ENCODE measurements at regions not wholly inside any gene's neighbourhood (a gene's known extent, or its start where the extent isn't known, plus 50 kb on each side); places are given as distances from the start of the nearest gene placed in this dataset.
"Not testable (repeated sequence)": the region's sequence is repeated elsewhere in the genome, so short reads cannot be mapped to it uniquely, and the experiment has no call there.

- not testable (repeated sequence) for H3K9me3 ChIP-seq, H3K36me3 ChIP-seq, H3K4me3 ChIP-seq, H3K27me3 ChIP-seq, DNase-seq
Measured at GRCh38 chr6:26863641-26864040, 204.1 kb upstream of the ZNF322 start.

- H3K27me3 ChIP-seq, H3K9me3 ChIP-seq, H3K36me3 ChIP-seq, H3K4me3 ChIP-seq, DNase-seq: not testable (repeated sequence)
Measured at GRCh38 chr6:26898785-26899184, 239.2 kb upstream of the ZNF322 start.

GRCh38 chr6:26924206-26924605, 264.7 kb upstream of the ZNF322 start:
- H3K27me3 ChIP-seq, H3K4me3 ChIP-seq, DNase-seq: not testable (repeated sequence)

GRCh38 chr6:26928190-26928589, 268.6 kb upstream of the ZNF322 start:
- not testable (repeated sequence) for H3K36me3 ChIP-seq, H3K4me3 ChIP-seq, DNase-seq, H3K27me3 ChIP-seq, H3K9me3 ChIP-seq

More at GRCh38 chr6:26924206-26924605, 264.7 kb upstream of the ZNF322 start:
- not testable (repeated sequence) for H3K36me3 ChIP-seq, H3K9me3 ChIP-seq

GRCh38 chr6:26937258-26937657, 277.7 kb upstream of the ZNF322 start:
- not testable (repeated sequence) for H3K4me3 ChIP-seq, H3K9me3 ChIP-seq, DNase-seq, H3K27me3 ChIP-seq, H3K36me3 ChIP-seq

GRCh38 chr6:26951211-26951610, 291.7 kb upstream of the ZNF322 start:
- not testable (repeated sequence) for H3K36me3 ChIP-seq, H3K4me3 ChIP-seq, H3K27me3 ChIP-seq, DNase-seq, H3K9me3 ChIP-seq

- H3K4me3 ChIP-seq = peak overlapping the region; percentile 41
- not testable (repeated sequence) for H3K9me3 ChIP-seq, H3K27me3 ChIP-seq, H3K36me3 ChIP-seq
- DNase-seq = peak; percentile 40
Measured at GRCh38 chr6:26956078-26956600, 291.4 kb upstream of the PRSS16 start.

GRCh38 chr6:26956601-26957184, 290.8 kb upstream of the PRSS16 start:
- not testable (repeated sequence) for H3K27me3 ChIP-seq, H3K9me3 ChIP-seq, H3K36me3 ChIP-seq
- peak overlapping the region; percentile 52 for H3K4me3 ChIP-seq
- peak; percentile 88 for DNase-seq

- peak overlapping the region; percentile 52 for H3K4me3 ChIP-seq
- not testable (repeated sequence) for H3K36me3 ChIP-seq, H3K9me3 ChIP-seq, H3K27me3 ChIP-seq, DNase-seq
Measured at GRCh38 chr6:26957399-26958127, 289.9 kb upstream of the PRSS16 start.

- H3K4me3 ChIP-seq, H3K36me3 ChIP-seq, H3K27me3 ChIP-seq, DNase-seq, H3K9me3 ChIP-seq: not testable (repeated sequence)
Measured at GRCh38 chr6:26961236-26961635, 286.3 kb upstream of the PRSS16 start.

- no peak for DNase-seq
- no peaks in the 10 kb centered on the region for H3K27me3 ChIP-seq
- no peak overlapping the region for H3K4me3 ChIP-seq
- H3K9me3 ChIP-seq = no peaks in the 10 kb centered on the region
- H3K36me3 ChIP-seq = no peaks in the 10 kb centered on the region
Measured at GRCh38 chr6:27002447-27002846, 245.1 kb upstream of the PRSS16 start.

- no peaks in the 10 kb centered on the region for H3K36me3 ChIP-seq
- H3K4me3 ChIP-seq = no peak overlapping the region
- H3K9me3 ChIP-seq = no peaks in the 10 kb centered on the region
- DNase-seq = no peak
- H3K27me3 ChIP-seq = no peaks in the 10 kb centered on the region
Measured at GRCh38 chr6:27007020-27007419, 240.5 kb upstream of the PRSS16 start.

- H3K27me3 ChIP-seq, H3K4me3 ChIP-seq, DNase-seq, H3K36me3 ChIP-seq, H3K9me3 ChIP-seq: not testable (repeated sequence)
Measured at GRCh38 chr6:27008613-27009012, 238.9 kb upstream of the PRSS16 start.

- H3K4me3 ChIP-seq = not testable (repeated sequence)
Measured at GRCh38 chr6:27014053-27014452, 233.4 kb upstream of the PRSS16 start.

GRCh38 chr6:27016689-27017088, 230.8 kb upstream of the PRSS16 start:
- no peak overlapping the region for H3K4me3 ChIP-seq
- no peaks in the 10 kb centered on the region for H3K36me3 ChIP-seq
- no peak for DNase-seq
- no peaks in the 10 kb centered on the region for H3K27me3 ChIP-seq
- no peaks in the 10 kb centered on the region; the same call in 1 of the 2 replicates for H3K9me3 ChIP-seq

More at GRCh38 chr6:27014053-27014452, 233.4 kb upstream of the PRSS16 start:
- H3K36me3 ChIP-seq, H3K27me3 ChIP-seq, H3K9me3 ChIP-seq, DNase-seq: not testable (repeated sequence)

GRCh38 chr6:27018401-27018800, 229.1 kb upstream of the PRSS16 start:
- H3K36me3 ChIP-seq, H3K9me3 ChIP-seq, DNase-seq, H3K27me3 ChIP-seq: not testable (repeated sequence)
- H3K4me3 ChIP-seq = peak overlapping the region; percentile 73

GRCh38 chr6:27019651-27020552, 227.6 kb upstream of the PRSS16 start:
- H3K9me3 ChIP-seq = no peaks in the 10 kb centered on the region; the same call in 1 of the 2 replicates
- H3K4me3 ChIP-seq = peak overlapping the region; percentile 73
- DNase-seq = peak; percentile 87
- no peaks in the 10 kb centered on the region for H3K36me3 ChIP-seq
- H3K27me3 ChIP-seq = no peaks in the 10 kb centered on the region

Measured in MG63 (cell line).